HCT116 (cell line): ENCODE measurements at regions not wholly inside any gene's neighbourhood (a gene's known extent, or its start where the extent isn't known, plus 50 kb on each side); places are given as distances from the start of the nearest gene placed in this dataset.

Experiments
- ATAC-seq: fragments of 200-7000 bp; cut with Tn5 transposase; 2 replicates; pipeline ENCODE4 v1.9.1; 2020; ENCODE audit warnings: mild to moderate bottlenecking, moderate library complexity
- BruUV-seq: library from RNA; stranded (reverse); fragments of 400-500 nt; replicated peaks from 2 replicates; lab custom pipeline; 2021; lab: Mats Ljungman, UMichigan
- CTCF ChIA-PET: fragments of 300-600 bp; sonication (Branson Sonifier 250); formaldehyde crosslinking; loops from one replicate; lab custom pipeline; 2021; ENCODE audit warnings: antibody characterized with exemption; lab: Charles Lee
- POLR2A ChIA-PET: fragments of 300-600, 350-600 bp; sonication (Branson Sonifier 250); formaldehyde crosslinking; loops from one replicate; lab custom pipeline; 2021; ENCODE audit warnings: antibody characterized with exemption; lab: Charles Lee
- RAD21 ChIA-PET, 2 experiments: fragments of 300-600 bp; sonication (Branson Sonifier 250); formaldehyde crosslinking; loops; one replicate each; lab custom pipeline; 2023; ENCODE audit warnings: low total read pairs in 2 of 2; ENCODE audit not compliant: uncharacterized antibody in 2 of 2, unreplicated experiment in 2 of 2, low non-redundant PET in 1 of 2; lab: Charles Lee
- DNase-seq: peaks from one replicate; pipeline ENCODE4 v3.0.0-alpha.2; 2010; ENCODE audit warnings: low read depth, low spot score
- H2AFZ ChIP-seq: fragments of 200-600 bp; shearing (Covaris generic), sonication (generic); 2 replicates; pipeline ENCODE4 v1.6.1; 2017; ENCODE audit warnings: low read depth, mixed run types, mixed read lengths, antibody characterized with exemption, low read length; ENCODE audit not compliant: poor library complexity, severe bottlenecking
- H3K27ac ChIP-seq: 2 replicates; pipeline ENCODE4 v1.5.1; 2012; ENCODE audit warnings: low read depth, low read length
- H3K27me3 ChIP-seq: fragments of 200-600 bp; sonication (generic); 2 replicates; pipeline ENCODE4 v1.6.1; 2016; ENCODE audit warnings: mixed run types, low read length, mixed read lengths; ENCODE audit not compliant: insufficient read depth
- H3K36me3 ChIP-seq, 2 experiments: fragments of 200-500 bp in 1 of 2; fragments of 200-600 bp in 1 of 2; sonication (Bioruptor generic) in 1 of 2; sonication (generic) in 1 of 2; 2 replicates each; pipeline versions ENCODE4 v1.5.1 to v1.6.1; 2014 to 2016; ENCODE audit warnings: low read length in 2 of 2, inconsistent platforms in 1 of 2, mixed read lengths in 1 of 2, mixed run types in 1 of 2; ENCODE audit not compliant: insufficient read depth in 2 of 2, control insufficient read depth in 1 of 2
- H3K4me1 ChIP-seq, 2 experiments: fragments of 200-600 bp in 1 of 2; sonication (generic) in 1 of 2; 2 replicates each; pipeline versions ENCODE4 v1.5.1 to v1.6.1; 2012 to 2017; ENCODE audit warnings: low read length in 2 of 2, inconsistent platforms in 1 of 2, mild to moderate bottlenecking in 1 of 2, mixed read lengths in 1 of 2, mixed run types in 1 of 2, moderate library complexity in 1 of 2; ENCODE audit not compliant: insufficient read depth in 2 of 2, control insufficient read depth in 1 of 2
- H3K4me2 ChIP-seq: fragments of 200-600 bp; sonication (generic); 2 replicates; pipeline ENCODE4 v1.6.1; 2017; ENCODE audit warnings: mixed run types, low read length, mixed read lengths
- H3K4me3 ChIP-seq, 2 experiments: fragments of 200-600 bp in 1 of 2; sonication (generic) in 1 of 2; replicated peaks in 1 of 2; 2 replicates each; pipeline ENCODE4 v1.5.1; 2011 to 2016; ENCODE audit warnings: low read length in 2 of 2, control low read depth in 1 of 2, low read depth in 1 of 2, mild to moderate bottlenecking in 1 of 2, mixed read lengths in 1 of 2, mixed run types in 1 of 2
- H3K79me2 ChIP-seq: fragments of 200-600 bp; sonication (generic); 2 replicates; pipeline ENCODE4 v1.6.1; 2017; ENCODE audit warnings: mild to moderate bottlenecking, mixed run types, low read length, moderate library complexity, mixed read lengths; ENCODE audit not compliant: insufficient read depth
- H3K9ac ChIP-seq: fragments of 200-600 bp; sonication (generic); 2 replicates; pipeline ENCODE4 v1.6.1; 2016; ENCODE audit warnings: low read length, mixed read lengths
- H3K9me2 ChIP-seq: fragments of 200-600 bp; sonication (generic), shearing (Covaris generic); 2 replicates; pipeline ENCODE4 v1.6.1; 2017; ENCODE audit warnings: mixed run types, mild to moderate bottlenecking, moderate library complexity; ENCODE audit not compliant: insufficient read depth
- H3K9me3 ChIP-seq, 2 experiments: fragments of 200-500 bp in 1 of 2; fragments of 200-600 bp in 1 of 2; sonication (Bioruptor generic) in 1 of 2; sonication (generic) in 1 of 2; 2 replicates each; pipeline ENCODE4 v1.6.1; 2014 to 2017; ENCODE audit warnings: low read length in 2 of 2, mixed read lengths in 2 of 2, inconsistent platforms in 1 of 2, low read depth in 1 of 2, mild to moderate bottlenecking in 1 of 2, mixed run types in 1 of 2, moderate library complexity in 1 of 2; ENCODE audit not compliant: control insufficient read depth in 1 of 2, insufficient read depth in 1 of 2
- H4K20me1 ChIP-seq: fragments of 200-600 bp; sonication (generic), shearing (Covaris generic); 2 replicates; pipeline ENCODE4 v1.6.1; 2017; ENCODE audit warnings: mixed run types, mild to moderate bottlenecking, moderate library complexity; ENCODE audit not compliant: insufficient read depth
- CBX3 ChIP-seq: IDR thresholded peaks from 2 replicates; pipeline ENCODE4 v1.6.1; 2012; ENCODE audit warnings: low read depth
- EGR1 ChIP-seq: IDR thresholded peaks from 2 replicates; pipeline ENCODE4 v1.6.1; 2012; ENCODE audit warnings: low read depth
- ELF1 ChIP-seq: IDR thresholded peaks from 2 replicates; pipeline ENCODE4 v1.6.1; 2012; ENCODE audit warnings: low read depth, borderline replicate concordance
- EZH2 ChIP-seq: fragments of 200-600 bp; sonication (generic); IDR thresholded peaks from 2 replicates; pipeline ENCODE4 v1.6.1; 2017; ENCODE audit warnings: antibody characterized with exemption, mixed run types
- EZH2phosphoT487 ChIP-seq: fragments of 200-600 bp; IDR thresholded peaks from 2 replicates; pipeline ENCODE4 v1.6.1; 2018; ENCODE audit warnings: antibody characterized with exemption, borderline replicate concordance
- FOSL1 ChIP-seq: IDR thresholded peaks from 2 replicates; pipeline ENCODE4 v1.6.1; 2012; ENCODE audit warnings: low read depth
- JUND ChIP-seq: IDR thresholded peaks from 2 replicates; pipeline ENCODE4 v1.6.1; 2012
- POLR2A ChIP-seq: IDR thresholded peaks from 2 replicates; pipeline ENCODE4 v1.7.0; 2011; ENCODE audit warnings: borderline replicate concordance; ENCODE audit not compliant: insufficient read depth, insufficient read length; ENCODE audit errors: extremely low read depth
- POLR2AphosphoS5 ChIP-seq: IDR thresholded peaks from 2 replicates; pipeline ENCODE4 v1.6.1; 2011; ENCODE audit warnings: mild to moderate bottlenecking, low read depth, low read length, moderate library complexity
- RAD21 ChIP-seq: IDR thresholded peaks from 2 replicates; pipeline ENCODE4 v1.6.1; 2012; ENCODE audit warnings: low read depth, mild to moderate bottlenecking
- SIN3A ChIP-seq: IDR thresholded peaks from 2 replicates; pipeline ENCODE4 v1.6.1; 2012; ENCODE audit warnings: low read depth
- SRF ChIP-seq: IDR thresholded peaks from 2 replicates; pipeline ENCODE4 v1.6.1; 2012; ENCODE audit warnings: low read depth
- YY1 ChIP-seq: IDR thresholded peaks from 2 replicates; pipeline ENCODE4 v1.6.1; 2011; ENCODE audit warnings: low read length, low read depth, moderate library complexity, mild to moderate bottlenecking; ENCODE audit not compliant: insufficient replicate concordance; ENCODE audit errors: extremely low read depth
- ZFX ChIP-seq: fragments of 450-650 bp; IDR thresholded peaks from 2 replicates; pipeline ENCODE4 v1.6.1; 2017
- ZNF274 ChIP-seq: fragments of 200-500 bp; sonication (Bioruptor generic); IDR thresholded peaks from 2 replicates; pipeline ENCODE4 v1.6.1; 2014; ENCODE audit warnings: mild to moderate bottlenecking, low read depth, low read length, inconsistent platforms
- intact Hi-C: fragments of 100-400 bp; cut with micrococcal nuclease; formaldehyde crosslinking; loops from 2 replicates; pipeline ENCODE4 v1.10.0; 2022
- TF ChIP-seq, protein P1 (sequence below): IDR thresholded peaks from 2 replicates; pipeline ENCODE4 v1.6.1; 2012
- TF ChIP-seq, protein P2 (sequence below): IDR thresholded peaks from 2 replicates; pipeline ENCODE4 v1.6.1; 2011; ENCODE audit warnings: mild to moderate bottlenecking, low read length, moderate library complexity; ENCODE audit not compliant: insufficient replicate concordance; ENCODE audit errors: extremely low read depth
- TF ChIP-seq, protein P3 (sequence below): IDR thresholded peaks from 2 replicates; pipeline ENCODE4 v1.6.1; 2012; ENCODE audit warnings: low read depth

DNA sequence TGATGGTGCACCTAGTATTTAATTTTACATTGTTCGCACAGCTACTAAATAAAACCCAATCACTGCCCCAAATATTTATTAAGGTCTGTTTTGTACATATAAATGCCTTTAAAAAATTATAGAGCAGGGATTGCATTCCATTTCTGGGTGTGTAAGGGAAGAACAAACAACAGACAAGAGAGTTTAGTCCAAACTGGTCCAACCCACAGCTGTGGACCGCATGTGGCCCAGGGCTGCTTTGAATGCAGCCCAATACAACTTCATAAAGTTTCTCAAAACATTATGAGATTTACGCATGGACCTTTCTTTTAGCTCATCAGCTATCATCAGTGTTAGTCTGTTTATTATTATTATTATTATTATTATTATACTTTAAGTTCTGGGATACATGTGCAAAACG is 114.8 kb upstream of the LRATD1 start:
- BruUV-seq: no TSS peak
- TF ChIP-seq POLR2A (no peak), ZFX (no peak), EZH2phosphoT487 (no peak), ZNF274 (no peak), YY1 (no peak), JUND (no peak), FOSL1 (no peak), SRF (no peak), ELF1 (no peak)
- ChIA-PET CTCF (no interaction called here), POLR2A (no interaction called here), RAD21 (no interaction called here)
- Histone ChIP-seq H3K4me2 (no peak overlapping the region), H3K27me3 (no peaks in the 10 kb centered on the region), H3K36me3 (no peaks in the 10 kb centered on the region), H2AFZ (no peak overlapping the region), H3K9me2 (no peaks in the 10 kb centered on the region), H3K27ac (no peak overlapping the region), H3K79me2 (no peaks in the 10 kb centered on the region), H3K9ac (no peak overlapping the region), H3K4me3 (no peak overlapping the region), H4K20me1 (no peaks in the 10 kb centered on the region), H3K4me1 (no peaks in the 10 kb centered on the region), H3K9me3 (peaks cover 0 to 15% of the 10 kb centered on the region in 2 experiments; a peak in 2 of 4 replicates)
- intact Hi-C loops: no loop called here
- ATAC-seq (no peak), DNase-seq (no peak)

DNA sequence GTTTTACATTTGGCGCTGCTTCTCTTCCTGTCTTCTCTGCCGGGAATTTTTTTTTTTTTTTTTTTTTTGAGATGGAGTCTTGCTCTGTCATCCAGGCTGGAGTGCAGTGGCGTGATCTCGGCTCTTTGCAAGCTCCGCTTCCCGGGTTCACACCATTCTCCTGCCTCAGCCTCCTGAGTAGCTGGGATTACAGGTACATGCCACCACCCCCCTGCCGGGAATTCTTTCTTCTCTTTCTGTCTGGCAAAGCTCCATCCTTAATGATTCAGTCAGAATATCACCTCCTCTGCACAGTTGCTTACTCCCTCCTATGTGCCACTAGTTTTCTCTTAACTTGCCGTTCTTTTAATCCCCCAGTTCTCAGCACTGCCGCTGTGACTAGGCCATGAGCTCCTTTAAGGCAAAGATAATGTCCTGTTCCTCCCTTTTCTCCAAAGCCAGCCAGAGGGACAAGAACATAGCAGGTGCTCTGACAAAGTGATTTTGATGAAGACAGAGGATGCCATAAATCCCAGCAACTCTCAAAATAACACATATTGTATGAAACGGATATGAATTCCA is 112.1 kb upstream of the LRATD1 start:
- no peak overlapping the region for H3K9ac ChIP-seq
- no peaks in the 10 kb centered on the region for H3K27me3 ChIP-seq
- ATAC-seq (no peak), DNase-seq (no peak)
- H2AFZ ChIP-seq: no peak overlapping the region
- H3K9me2 ChIP-seq: no peaks in the 10 kb centered on the region
- peaks cover 0 to 12% of the 10 kb centered on the region in 2 experiments; a peak in 2 of 4 replicates for H3K9me3 ChIP-seq
- TF ChIP-seq RAD21: no peak
- TF ChIP-seq, protein P1, sequence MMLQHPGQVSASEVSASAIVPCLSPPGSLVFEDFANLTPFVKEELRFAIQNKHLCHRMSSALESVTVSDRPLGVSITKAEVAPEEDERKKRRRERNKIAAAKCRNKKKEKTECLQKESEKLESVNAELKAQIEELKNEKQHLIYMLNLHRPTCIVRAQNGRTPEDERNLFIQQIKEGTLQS: no peak
- TF ChIP-seq POLR2AphosphoS5: no peak
- TF ChIP-seq EGR1: no peak
- TF ChIP-seq, protein P2, sequence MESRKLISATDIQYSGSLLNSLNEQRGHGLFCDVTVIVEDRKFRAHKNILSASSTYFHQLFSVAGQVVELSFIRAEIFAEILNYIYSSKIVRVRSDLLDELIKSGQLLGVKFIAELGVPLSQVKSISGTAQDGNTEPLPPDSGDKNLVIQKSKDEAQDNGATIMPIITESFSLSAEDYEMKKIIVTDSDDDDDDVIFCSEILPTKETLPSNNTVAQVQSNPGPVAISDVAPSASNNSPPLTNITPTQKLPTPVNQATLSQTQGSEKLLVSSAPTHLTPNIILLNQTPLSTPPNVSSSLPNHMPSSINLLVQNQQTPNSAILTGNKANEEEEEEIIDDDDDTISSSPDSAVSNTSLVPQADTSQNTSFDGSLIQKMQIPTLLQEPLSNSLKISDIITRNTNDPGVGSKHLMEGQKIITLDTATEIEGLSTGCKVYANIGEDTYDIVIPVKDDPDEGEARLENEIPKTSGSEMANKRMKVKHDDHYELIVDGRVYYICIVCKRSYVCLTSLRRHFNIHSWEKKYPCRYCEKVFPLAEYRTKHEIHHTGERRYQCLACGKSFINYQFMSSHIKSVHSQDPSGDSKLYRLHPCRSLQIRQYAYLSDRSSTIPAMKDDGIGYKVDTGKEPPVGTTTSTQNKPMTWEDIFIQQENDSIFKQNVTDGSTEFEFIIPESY: no peak
- TF ChIP-seq CBX3: no peak
- no peak for TF ChIP-seq SIN3A
- TF ChIP-seq, protein P3, sequence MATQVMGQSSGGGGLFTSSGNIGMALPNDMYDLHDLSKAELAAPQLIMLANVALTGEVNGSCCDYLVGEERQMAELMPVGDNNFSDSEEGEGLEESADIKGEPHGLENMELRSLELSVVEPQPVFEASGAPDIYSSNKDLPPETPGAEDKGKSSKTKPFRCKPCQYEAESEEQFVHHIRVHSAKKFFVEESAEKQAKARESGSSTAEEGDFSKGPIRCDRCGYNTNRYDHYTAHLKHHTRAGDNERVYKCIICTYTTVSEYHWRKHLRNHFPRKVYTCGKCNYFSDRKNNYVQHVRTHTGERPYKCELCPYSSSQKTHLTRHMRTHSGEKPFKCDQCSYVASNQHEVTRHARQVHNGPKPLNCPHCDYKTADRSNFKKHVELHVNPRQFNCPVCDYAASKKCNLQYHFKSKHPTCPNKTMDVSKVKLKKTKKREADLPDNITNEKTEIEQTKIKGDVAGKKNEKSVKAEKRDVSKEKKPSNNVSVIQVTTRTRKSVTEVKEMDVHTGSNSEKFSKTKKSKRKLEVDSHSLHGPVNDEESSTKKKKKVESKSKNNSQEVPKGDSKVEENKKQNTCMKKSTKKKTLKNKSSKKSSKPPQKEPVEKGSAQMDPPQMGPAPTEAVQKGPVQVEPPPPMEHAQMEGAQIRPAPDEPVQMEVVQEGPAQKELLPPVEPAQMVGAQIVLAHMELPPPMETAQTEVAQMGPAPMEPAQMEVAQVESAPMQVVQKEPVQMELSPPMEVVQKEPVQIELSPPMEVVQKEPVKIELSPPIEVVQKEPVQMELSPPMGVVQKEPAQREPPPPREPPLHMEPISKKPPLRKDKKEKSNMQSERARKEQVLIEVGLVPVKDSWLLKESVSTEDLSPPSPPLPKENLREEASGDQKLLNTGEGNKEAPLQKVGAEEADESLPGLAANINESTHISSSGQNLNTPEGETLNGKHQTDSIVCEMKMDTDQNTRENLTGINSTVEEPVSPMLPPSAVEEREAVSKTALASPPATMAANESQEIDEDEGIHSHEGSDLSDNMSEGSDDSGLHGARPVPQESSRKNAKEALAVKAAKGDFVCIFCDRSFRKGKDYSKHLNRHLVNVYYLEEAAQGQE: no peak
- TF ChIP-seq POLR2A: no peak
- TF ChIP-seq EZH2: no peak
- intact Hi-C loops: no loop called here
- no peak overlapping the region for H3K4me3 ChIP-seq
- no peaks in the 10 kb centered on the region for H3K4me1 ChIP-seq
- CTCF ChIA-PET: no interaction called here
- H4K20me1 ChIP-seq: no peaks in the 10 kb centered on the region
- H3K36me3 ChIP-seq: no peaks in the 10 kb centered on the region
- H3K4me2 ChIP-seq: no peak overlapping the region
- no TSS peak for BruUV-seq
- H3K79me2 ChIP-seq: no peaks in the 10 kb centered on the region
- RAD21 ChIA-PET: no interaction called here
- no peak overlapping the region for H3K27ac ChIP-seq
- POLR2A ChIA-PET: no interaction called here
